ENCODE measurements at regions not wholly inside any gene's neighbourhood (a gene's known extent, or its start where the extent isn't known, plus 50 kb on each side); places are given as distances from the start of the nearest gene placed in this dataset.

DNA sequence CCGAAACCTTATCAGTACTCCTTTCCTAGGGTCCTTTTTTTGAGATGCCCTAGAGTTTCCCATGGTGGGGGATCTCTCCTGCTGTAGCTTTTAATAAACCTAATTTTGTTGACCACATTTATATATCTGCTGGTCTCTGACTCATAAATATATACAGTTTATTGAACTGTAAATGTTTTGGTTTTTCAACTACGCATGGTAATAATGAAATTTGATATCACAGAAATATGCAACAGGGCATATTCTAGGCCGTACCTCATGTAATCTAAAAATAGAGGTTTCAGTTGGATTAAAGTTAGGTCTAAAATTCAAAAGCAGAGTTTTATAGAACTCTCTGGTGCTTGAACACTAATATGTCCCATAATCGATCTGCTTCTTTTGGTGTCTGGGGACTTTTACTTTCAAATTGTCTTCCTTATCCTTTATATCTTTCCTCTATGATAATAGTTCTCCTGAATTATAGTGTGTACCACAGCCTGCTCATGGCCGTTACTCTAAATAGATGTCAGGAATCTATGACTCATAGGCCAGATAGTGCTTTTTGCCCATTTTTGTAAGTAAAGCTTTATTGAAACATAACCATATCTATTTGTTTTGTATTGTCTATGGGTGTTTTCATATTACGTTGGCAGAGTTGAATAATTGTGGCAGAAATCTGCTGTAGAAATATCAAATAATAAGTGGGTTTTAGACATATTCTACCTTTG, 324.8 kb upstream of the PCDH9 start:
- DNase-seq (no peak), ATAC-seq (no peak)
- peaks cover 14% of the 10 kb centered on the region for H3K9me3 Mint-ChIP-seq
- ChIA-PET CTCF (no interaction called here), POLR2A (no interaction called here)
- no peaks in the 10 kb centered on the region for H3K27me3 Mint-ChIP-seq
- intact Hi-C loops (cut with micrococcal nuclease), result no loop called here
- H3K4me1 Mint-ChIP-seq (ENCODE audit: low read depth), result no peaks in the 10 kb centered on the region
- no peak overlapping the region for H3K27ac Mint-ChIP-seq
- H3K4me3 Mint-ChIP-seq, result no peak overlapping the region
- no peaks in the 10 kb centered on the region for H3K36me3 Mint-ChIP-seq (ENCODE audit: low read depth)
- TF ChIP-seq, protein P1, sequence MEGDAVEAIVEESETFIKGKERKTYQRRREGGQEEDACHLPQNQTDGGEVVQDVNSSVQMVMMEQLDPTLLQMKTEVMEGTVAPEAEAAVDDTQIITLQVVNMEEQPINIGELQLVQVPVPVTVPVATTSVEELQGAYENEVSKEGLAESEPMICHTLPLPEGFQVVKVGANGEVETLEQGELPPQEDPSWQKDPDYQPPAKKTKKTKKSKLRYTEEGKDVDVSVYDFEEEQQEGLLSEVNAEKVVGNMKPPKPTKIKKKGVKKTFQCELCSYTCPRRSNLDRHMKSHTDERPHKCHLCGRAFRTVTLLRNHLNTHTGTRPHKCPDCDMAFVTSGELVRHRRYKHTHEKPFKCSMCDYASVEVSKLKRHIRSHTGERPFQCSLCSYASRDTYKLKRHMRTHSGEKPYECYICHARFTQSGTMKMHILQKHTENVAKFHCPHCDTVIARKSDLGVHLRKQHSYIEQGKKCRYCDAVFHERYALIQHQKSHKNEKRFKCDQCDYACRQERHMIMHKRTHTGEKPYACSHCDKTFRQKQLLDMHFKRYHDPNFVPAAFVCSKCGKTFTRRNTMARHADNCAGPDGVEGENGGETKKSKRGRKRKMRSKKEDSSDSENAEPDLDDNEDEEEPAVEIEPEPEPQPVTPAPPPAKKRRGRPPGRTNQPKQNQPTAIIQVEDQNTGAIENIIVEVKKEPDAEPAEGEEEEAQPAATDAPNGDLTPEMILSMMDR (IDR thresholded peaks at IDR 0.05), result no peak

DNA sequence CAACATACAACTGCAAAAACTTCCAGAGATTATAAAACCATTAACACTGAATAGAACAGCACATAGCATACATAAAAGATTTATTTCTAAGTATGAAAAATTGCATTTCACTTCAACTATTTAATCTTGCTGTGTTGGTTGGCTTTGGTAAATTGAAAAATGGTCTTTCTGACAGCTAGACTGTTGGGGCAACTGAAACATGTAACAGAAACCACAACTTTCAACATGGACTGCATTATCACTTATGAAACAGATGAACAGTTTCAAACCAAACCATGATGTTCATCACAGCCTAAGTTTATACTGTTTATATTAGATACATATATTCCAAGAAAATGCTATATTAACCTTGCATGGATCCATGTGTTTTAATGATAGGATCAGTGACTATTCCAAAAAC, 324.1 kb upstream of the PCDH9 start:
- POLR2A ChIA-PET, result no interaction called here
- no peaks in the 10 kb centered on the region for H3K27me3 Mint-ChIP-seq
- CTCF ChIA-PET, result no interaction called here
- DNase-seq (no peak), ATAC-seq (no peak)
- intact Hi-C loops (cut with micrococcal nuclease), result no loop called here
- TF ChIP-seq, protein P1 (IDR thresholded peaks at IDR 0.05), result no peak
- no peak overlapping the region for H3K27ac Mint-ChIP-seq
- H3K9me3 Mint-ChIP-seq, result peaks cover 14% of the 10 kb centered on the region
- no peaks in the 10 kb centered on the region for H3K36me3 Mint-ChIP-seq (ENCODE audit: low read depth)
- H3K4me3 Mint-ChIP-seq, result no peak overlapping the region
- no peaks in the 10 kb centered on the region for H3K4me1 Mint-ChIP-seq (ENCODE audit: low read depth)

DNA sequence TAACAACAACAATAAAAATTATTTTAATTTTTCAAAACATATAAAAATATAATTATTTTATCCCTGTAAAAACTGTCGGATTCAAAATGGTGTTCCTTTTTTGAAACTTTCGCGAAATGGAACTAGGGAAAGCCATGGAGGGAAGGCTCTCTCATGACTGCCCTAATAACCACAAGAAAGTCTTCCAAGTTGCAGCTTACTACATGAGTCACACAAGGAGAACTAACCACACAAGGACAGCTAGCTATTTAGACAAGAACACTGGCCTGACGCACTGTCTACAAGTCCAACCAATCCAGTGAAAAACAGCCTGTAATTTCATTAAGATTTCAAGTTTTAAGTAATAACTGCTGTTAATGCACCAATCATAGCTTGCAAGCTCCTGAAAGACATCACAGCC, 319.2 kb upstream of the PCDH9 start:
- H3K9me3 Mint-ChIP-seq, result peaks cover 4% of the 10 kb centered on the region
- intact Hi-C loops (cut with micrococcal nuclease), result no loop called here
- H3K27me3 Mint-ChIP-seq, result no peaks in the 10 kb centered on the region
- TF ChIP-seq, protein P1 (IDR thresholded peaks at IDR 0.05), result no peak
- no peak for ATAC-seq
- H3K27ac Mint-ChIP-seq, result no peak overlapping the region
- no peak overlapping the region for H3K4me3 Mint-ChIP-seq
- H3K36me3 Mint-ChIP-seq (ENCODE audit: low read depth), result no peaks in the 10 kb centered on the region
- no peaks in the 10 kb centered on the region for H3K4me1 Mint-ChIP-seq (ENCODE audit: low read depth)
- no peak for DNase-seq
- POLR2A ChIA-PET, result no interaction called here
- CTCF ChIA-PET, result no interaction called here

DNA sequence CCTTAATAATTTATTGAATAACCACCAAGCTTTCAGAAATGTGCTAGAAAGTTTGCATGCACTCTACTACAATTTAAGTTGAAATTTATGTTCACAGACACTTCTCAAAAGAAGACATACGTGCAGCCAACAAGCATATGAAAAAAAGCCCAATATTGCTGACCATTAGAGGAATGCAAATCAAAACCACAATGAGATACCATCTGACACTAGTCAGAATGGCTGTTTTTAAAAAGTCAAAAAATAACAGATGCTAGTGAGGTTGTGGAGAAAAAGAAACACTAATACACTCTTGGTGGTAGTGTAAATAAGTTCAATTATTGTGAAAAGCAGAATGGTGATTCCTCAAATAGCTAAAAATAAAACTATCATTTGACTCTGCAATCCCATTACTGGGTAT, 308.8 kb upstream of the PCDH9 start:
- intact Hi-C loops (cut with micrococcal nuclease), result no loop called here
- H3K27ac Mint-ChIP-seq, result no peak overlapping the region
- DNase-seq, result no peak
- H3K4me3 Mint-ChIP-seq, result no peak overlapping the region
- no peaks in the 10 kb centered on the region for H3K4me1 Mint-ChIP-seq (ENCODE audit: low read depth)
- ChIA-PET CTCF (no interaction called here), POLR2A (no interaction called here)
- H3K27me3 Mint-ChIP-seq, result no peaks in the 10 kb centered on the region
- TF ChIP-seq, protein P1 (IDR thresholded peaks at IDR 0.05), result no peak
- peaks cover 2% of the 10 kb centered on the region for H3K9me3 Mint-ChIP-seq
- H3K36me3 Mint-ChIP-seq (ENCODE audit: low read depth), result no peaks in the 10 kb centered on the region
- ATAC-seq, result no peak

DNA sequence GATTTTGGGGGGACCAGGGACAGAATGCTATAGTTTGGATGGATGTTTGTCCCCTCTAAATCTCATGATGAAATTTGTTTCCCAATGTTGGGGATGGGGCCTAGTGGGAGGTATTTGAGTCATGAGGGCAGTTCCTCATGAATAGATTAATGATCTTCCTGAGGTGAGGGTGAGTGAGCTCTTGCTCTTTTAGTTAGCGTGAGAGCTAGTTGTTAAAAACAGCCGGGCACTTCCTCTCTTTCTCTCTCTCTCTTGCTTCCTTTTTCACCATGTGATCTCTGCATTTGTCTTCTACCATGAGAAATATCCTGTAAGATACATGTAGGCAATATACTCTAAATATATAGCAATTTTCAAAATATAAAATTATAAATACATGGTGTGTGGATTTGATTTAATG, 290.8 kb upstream of the PCDH9 start:
- POLR2A ChIA-PET, result no interaction called here
- intact Hi-C loops (cut with micrococcal nuclease), result no loop called here
- H3K9me3 Mint-ChIP-seq, result peaks cover 12% of the 10 kb centered on the region

More for the DNA sequence above, 290.8 kb upstream of the PCDH9 start:
- Mint-ChIP-seq H3K4me3 (no peak overlapping the region), H3K36me3 (ENCODE audit: low read depth) (no peaks in the 10 kb centered on the region), H3K27me3 (no peaks in the 10 kb centered on the region), H3K4me1 (ENCODE audit: low read depth) (no peaks in the 10 kb centered on the region), H3K27ac (no peak overlapping the region)
- DNase-seq (no peak), ATAC-seq (no peak)
- TF ChIP-seq, protein P1 (IDR thresholded peaks at IDR 0.05), result no peak
- CTCF ChIA-PET, result no interaction called here

Measured in activated CD8-positive, alpha-beta T cell treated with anti-CD3 and anti-CD28 coated beads for 36 hours (primary cell).